ENCODE measurements at regions not wholly inside any gene's neighbourhood (a gene's known extent, or its start where the extent isn't known, plus 50 kb on each side); places are given as distances from the start of the nearest gene placed in this dataset.

- DNase-seq = no peak
These were observed 345.2 kb downstream of the USP25 start for GRCh38 chr21:16074950-16075489.

DNA sequence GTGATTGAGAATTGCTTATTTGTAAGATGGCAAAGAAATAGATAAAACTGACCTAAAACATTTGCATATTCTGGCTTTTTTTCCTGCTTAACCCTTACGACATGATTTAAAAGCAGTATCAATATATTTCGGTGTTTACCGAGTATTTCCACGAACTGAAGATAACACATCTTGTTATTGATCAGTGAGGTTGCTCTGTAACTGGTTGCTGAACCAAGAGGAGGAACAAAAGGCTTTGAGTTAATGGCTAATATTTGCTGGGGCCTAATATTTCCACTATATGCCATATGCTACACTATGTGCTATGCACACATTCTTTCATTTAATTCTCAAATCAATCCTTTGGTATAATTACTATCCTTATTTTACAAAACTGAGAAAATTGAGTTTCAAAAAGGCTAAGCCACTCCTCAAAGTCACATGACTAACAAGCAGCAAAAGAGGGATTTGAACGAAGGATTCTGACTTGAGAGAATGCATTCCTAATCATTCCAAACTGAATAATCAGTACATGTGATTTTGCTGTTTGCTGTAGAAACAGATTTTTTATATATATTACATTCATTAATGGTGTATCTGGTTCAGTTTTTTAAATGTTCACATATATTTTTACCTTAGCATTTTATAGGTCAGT, 346.0 kb downstream of the USP25 start:
- no peak for DNase-seq

DNA sequence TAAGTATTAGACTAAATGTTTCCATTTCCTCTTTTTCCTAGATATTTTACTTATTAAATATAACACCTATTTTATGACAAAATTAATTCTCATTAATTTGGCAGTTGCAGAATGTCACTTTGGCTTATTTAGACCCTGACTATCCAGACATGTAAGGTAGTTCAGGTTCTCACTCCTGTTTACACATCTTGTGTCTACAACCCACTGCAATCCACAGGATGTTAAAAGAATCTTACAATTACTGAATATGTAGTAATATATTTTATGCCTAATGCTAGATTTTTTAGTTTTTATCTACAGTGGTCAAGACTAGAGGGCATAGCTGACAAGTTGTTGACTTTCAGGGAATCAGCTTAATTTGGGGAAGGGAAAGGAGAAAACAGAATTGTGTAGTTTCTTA, 346.7 kb downstream of the USP25 start:
- no peak for DNase-seq

- DNase-seq = no peak
These were observed 348.6 kb downstream of the USP25 start for GRCh38 chr21:16078382-16078781.

DNA sequence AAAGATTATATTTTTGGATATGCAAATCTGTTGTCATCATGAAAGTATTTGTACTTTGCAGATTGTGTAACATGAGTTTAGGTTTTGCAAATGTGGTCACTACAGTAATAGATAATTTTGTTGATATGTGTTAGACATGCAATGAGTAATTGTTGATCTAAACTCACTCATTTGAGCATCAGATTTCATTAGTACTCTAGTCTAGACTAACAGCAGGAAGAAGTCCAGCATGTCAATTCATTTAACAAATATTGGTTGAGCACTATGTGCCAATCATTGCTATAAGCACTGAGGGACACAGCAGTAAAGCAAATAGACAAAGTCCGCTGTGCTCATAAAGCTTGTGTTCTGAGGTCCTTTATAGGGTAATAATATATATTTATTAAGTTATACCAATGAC, 350.0 kb downstream of the USP25 start:
- no peak for DNase-seq

DNA sequence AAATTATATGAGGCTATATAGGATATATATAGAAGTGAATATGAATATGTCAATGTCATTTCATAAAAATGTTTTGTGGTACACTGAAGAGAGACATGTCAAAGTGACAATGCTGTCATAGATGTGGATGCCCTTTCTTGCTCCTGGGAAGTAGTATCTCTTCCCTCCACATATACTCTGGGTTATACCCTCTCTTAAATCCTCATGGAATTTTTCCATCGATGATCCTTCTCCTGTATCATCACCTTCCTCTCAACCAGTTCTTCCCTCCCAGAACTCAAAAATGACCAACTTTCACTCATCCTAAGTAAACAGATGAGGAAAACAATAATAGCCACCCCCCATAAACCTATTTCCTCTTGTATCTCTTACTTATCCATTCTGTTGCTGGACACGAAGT, 351.5 kb downstream of the USP25 start:
- no peak for DNase-seq

GRCh38 chr21:16082038-16082816, 352.4 kb downstream of the USP25 start:
- DNase-seq = peak; percentile 48

DNA sequence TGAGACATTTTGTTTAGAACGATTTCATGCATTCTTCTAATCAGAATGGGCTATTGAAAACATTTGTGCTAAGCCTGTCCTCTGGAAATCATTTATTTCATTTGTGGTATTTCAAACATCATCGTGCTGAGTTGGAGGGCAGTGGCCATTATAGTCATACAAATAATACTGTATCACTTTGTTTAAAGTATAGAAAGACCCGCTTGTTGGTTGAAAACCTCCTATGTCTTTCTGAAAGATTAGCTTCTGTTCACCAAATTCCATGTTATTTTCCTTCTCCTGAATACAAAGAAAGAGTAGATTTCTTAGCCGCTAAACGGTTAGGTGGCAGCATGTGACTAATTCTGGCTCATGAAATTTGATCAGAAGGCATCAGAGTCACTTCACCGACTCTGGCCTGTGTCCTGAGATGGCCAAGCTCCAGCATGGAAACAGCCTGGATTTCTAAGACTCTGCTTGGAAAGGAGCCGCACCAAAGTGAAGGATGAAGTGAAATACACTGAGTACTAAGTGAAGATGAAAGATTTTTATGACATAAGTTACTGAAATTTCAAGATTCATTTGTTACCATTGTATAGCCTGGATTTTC, 355.1 kb downstream of the USP25 start:
- DNase-seq = no peak

DNA sequence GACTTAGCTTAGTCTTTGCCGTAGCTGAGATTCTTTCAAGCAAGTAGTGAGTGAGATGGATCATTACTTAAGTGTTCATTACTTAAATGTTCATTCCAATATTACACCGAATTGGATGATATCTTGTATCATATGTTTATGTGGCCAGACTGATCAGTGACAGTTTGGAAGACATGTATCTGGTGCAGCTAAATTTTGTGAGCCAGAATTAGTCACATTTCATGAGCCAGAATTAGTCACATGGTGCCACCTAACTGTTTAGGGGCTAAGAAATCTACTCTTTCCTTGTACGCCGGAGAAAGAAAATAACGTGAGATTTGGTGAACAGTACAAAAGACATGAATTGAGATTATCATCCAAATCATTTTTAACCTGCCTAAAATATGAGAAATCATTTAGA, 355.6 kb downstream of the USP25 start:
- no peak for DNase-seq

DNA sequence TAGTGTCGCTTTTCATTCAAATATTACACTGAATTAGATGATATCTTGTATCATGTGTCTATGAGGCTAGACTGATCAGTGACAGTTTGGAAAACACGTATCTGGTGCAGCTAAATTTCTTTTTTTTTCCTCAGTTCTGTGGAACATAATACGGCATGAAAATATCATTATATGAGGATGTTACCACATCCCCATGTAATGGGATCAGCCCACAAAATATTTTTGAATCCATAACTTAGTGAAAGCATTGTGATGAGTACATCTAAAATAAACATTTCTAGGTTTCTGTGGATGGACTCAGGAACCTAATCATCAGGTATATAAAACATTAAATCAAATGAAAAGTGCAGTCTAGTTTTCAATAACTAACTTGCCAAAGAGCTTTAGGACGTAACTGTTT, 356.3 kb downstream of the USP25 start:
- DNase-seq = no peak

- DNase-seq = no peak
These were observed 357.2 kb downstream of the USP25 start for GRCh38 chr21:16086936-16087335.

- no peak for DNase-seq
These were observed 357.7 kb downstream of the USP25 start for GRCh38 chr21:16087523-16087922.

GRCh38 chr21:16088056-16088455, 358.3 kb downstream of the USP25 start:
- DNase-seq = no peak

- no peak for DNase-seq
These were observed 365.2 kb downstream of the USP25 start for GRCh38 chr21:16095005-16095404.

GRCh38 chr21:16096988-16097387, 367.2 kb downstream of the USP25 start:
- DNase-seq = no peak

- DNase-seq = no peak
These were observed 372.3 kb downstream of the USP25 start for GRCh38 chr21:16102113-16102512.

GRCh38 chr21:16108561-16109075, 378.8 kb downstream of the USP25 start:
- DNase-seq = no peak

GRCh38 chr21:16113052-16113715, 383.4 kb downstream of the USP25 start:
- DNase-seq = no peak

GRCh38 chr21:16115461-16115860, 385.7 kb downstream of the USP25 start:
- DNase-seq = no peak

- DNase-seq = no peak
These were observed 386.3 kb downstream of the USP25 start for GRCh38 chr21:16116069-16116468.

GRCh38 chr21:16116798-16117197, 387.0 kb downstream of the USP25 start:
- DNase-seq = no peak

GRCh38 chr21:16117331-16117730, 387.5 kb downstream of the USP25 start:
- no peak for DNase-seq

All from NCI-H1105 treated with DMSO at 0.1 percent for 48 hours (cell line).